ENCODE measurements at regions not wholly inside any gene's neighbourhood (a gene's known extent, or its start where the extent isn't known, plus 50 kb on each side); places are given as distances from the start of the nearest gene placed in this dataset.

DNA sequence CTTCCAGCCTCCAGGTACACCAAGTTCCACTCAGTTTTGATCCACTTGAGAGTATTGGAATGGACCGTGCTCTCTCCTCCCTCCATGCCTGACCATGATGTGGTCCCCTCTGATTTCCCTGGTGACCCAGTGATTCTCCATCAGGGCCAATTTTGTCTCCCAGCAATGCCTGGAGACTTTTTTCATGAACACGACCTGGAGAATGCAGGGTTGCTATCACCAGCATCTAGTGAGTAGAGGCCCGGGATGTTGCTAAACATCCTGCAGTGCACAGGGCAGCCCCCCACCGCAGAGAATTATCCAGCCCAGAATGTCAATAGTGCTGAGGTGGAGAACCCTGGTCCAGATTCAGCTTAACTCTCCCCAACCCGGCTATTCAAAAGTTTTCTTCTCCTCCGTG is 134.0 kb upstream of the RREB1 start:
- no peak for TF ChIP-seq CTCF (IDR thresholded peaks at IDR 0.05; ENCODE audit: low read depth, low read length)

GRCh38 chr6:6975459-6976111 is 132.2 kb upstream of the RREB1 start:
- no peak for TF ChIP-seq CTCF (IDR thresholded peaks at IDR 0.05; ENCODE audit: low read depth, low read length)
- H3K4me3 ChIP-seq (ENCODE audit: low read depth, low read length): no peak overlapping the region

More for the DNA sequence above, 134.0 kb upstream of the RREB1 start:
- H3K4me3 ChIP-seq (ENCODE audit: low read depth, low read length): no peak overlapping the region

DNA sequence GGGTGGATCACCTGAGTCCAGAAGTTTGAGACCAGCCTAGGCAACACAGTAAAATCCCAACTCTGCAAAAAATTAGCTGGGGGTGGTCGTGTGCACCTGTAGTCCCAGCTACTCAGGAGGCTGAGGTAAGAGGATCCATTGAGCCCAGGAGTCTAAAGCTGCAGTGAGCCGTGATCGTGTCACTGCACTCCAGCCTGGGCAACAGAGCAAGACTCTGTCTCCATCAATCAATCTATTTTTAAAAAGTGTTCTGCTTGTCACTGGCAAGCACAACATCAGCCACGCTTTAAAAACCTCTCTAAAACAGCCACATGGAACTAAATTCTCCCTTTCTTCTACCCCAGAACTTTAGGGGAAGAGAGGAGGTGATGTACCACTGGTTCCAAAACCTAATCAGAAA is 131.6 kb upstream of the RREB1 start:
- no peak for TF ChIP-seq CTCF (IDR thresholded peaks at IDR 0.05; ENCODE audit: low read depth, low read length)
- H3K4me3 ChIP-seq (ENCODE audit: low read depth, low read length): no peak overlapping the region

GRCh38 chr6:6978731-6979130 is 129.0 kb upstream of the RREB1 start:
- no peak for TF ChIP-seq CTCF (IDR thresholded peaks at IDR 0.05; ENCODE audit: low read depth, low read length)
- no peak overlapping the region for H3K4me3 ChIP-seq (ENCODE audit: low read depth, low read length)

GRCh38 chr6:6980999-6981597 is 126.7 kb upstream of the RREB1 start:
- H3K4me3 ChIP-seq (ENCODE audit: low read depth, low read length): no peak overlapping the region
- TF ChIP-seq CTCF (IDR thresholded peaks at IDR 0.05; ENCODE audit: low read depth, low read length): no peak

GRCh38 chr6:6981681-6982322 is 126.0 kb upstream of the RREB1 start:
- TF ChIP-seq CTCF (IDR thresholded peaks at IDR 0.05; ENCODE audit: low read depth, low read length): no peak

DNA sequence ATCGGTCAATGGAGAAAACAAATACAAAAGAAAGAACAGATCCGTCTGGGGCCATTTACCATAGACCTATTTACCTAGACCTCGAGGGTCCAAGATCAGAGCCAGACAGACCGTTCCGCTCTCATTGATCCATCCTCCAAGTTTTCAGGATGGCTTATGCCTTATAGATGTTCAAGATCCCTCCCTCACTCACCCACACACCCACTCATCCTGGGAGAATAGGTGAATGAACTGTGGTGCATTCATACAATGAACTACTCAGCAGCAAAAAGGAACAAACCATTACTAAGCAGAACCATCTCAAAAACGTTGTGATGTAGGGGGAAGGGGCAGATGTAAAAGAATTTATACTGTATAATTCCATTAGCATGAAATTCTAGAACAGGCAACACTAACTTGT is 125.1 kb upstream of the RREB1 start:
- TF ChIP-seq CTCF (IDR thresholded peaks at IDR 0.05; ENCODE audit: low read depth, low read length): no peak
- H3K4me3 ChIP-seq (ENCODE audit: low read depth, low read length): no peak overlapping the region

More at GRCh38 chr6:6981681-6982322, 126.0 kb upstream of the RREB1 start:
- no peak overlapping the region for H3K4me3 ChIP-seq (ENCODE audit: low read depth, low read length)

Measured in WI38 (cell line).